ENCODE measurements at regions not wholly inside any gene's neighbourhood (a gene's known extent, or its start where the extent isn't known, plus 50 kb on each side); places are given as distances from the start of the nearest gene placed in this dataset.
A peak's percentile ranks its signal among the peaks of the same experiment; 100 is the strongest.

DNA sequence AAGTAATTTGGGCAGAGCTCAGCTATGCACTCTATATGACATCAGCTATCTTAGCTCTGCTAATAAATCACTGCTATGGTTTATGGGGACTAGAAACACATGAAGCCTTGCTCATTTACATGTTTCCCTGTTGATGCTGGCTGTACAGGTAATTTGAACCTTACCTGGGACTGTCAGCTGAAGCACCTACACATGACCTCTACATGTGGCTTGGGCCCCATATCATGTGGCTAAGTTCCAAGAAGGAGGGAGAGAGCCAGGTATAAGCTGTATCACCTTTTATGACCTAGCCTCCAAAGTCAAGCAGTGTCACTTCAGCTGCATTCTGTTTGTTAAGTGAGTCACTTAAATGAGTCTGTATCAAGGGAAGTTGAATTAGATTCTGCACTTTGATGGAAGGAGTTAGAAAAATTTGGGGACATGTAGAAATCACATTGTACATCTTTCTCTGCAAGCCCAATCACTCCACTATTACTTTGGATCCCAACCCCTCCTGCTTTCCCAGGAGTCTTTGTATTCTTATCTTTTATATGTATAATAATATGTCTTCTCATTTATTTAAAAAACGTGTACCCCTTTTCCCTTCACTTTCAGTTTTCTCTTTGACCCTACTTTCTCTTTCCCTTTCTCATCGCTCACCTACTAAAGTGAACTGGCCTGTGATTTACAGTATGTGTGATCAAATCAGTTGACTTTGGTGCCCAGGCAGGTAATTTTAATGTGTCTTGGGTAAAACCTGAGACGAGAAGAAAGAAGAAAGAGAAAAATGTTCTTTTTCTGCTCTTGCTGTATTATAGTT lies 53.4 kb upstream of the PRKACB start:
- DNase-seq (ENCODE audit: low read depth): no peak
- H3K4me3 ChIP-seq (ENCODE audit: low read depth, low read length): no peak overlapping the region
- TF ChIP-seq, protein P1, sequence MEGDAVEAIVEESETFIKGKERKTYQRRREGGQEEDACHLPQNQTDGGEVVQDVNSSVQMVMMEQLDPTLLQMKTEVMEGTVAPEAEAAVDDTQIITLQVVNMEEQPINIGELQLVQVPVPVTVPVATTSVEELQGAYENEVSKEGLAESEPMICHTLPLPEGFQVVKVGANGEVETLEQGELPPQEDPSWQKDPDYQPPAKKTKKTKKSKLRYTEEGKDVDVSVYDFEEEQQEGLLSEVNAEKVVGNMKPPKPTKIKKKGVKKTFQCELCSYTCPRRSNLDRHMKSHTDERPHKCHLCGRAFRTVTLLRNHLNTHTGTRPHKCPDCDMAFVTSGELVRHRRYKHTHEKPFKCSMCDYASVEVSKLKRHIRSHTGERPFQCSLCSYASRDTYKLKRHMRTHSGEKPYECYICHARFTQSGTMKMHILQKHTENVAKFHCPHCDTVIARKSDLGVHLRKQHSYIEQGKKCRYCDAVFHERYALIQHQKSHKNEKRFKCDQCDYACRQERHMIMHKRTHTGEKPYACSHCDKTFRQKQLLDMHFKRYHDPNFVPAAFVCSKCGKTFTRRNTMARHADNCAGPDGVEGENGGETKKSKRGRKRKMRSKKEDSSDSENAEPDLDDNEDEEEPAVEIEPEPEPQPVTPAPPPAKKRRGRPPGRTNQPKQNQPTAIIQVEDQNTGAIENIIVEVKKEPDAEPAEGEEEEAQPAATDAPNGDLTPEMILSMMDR (IDR thresholded peaks at IDR 0.05; ENCODE audit: insufficient read depth, low read depth, low read length): no peak

DNA sequence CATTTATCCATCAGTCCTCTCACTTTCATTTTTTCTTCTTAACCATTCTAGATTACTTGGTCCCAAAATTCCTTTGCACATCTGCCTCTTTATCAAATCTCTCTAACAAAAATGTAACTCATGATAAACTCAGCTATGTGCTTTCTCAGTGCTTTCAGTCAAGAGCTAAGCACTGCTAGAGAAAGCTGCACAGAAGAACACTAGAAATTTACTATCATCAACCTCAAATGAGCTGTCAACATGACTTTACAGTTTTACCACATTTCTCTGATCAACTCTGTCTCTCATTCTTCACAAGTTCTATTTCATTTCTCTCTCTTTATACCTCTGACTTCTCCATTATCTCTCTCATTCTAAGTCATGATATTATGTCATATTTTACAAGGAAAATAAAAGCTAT lies 54.2 kb upstream of the PRKACB start:
- TF ChIP-seq, protein P1 (IDR thresholded peaks at IDR 0.05; ENCODE audit: insufficient read depth, low read depth, low read length): no peak
- H3K4me3 ChIP-seq (ENCODE audit: low read depth, low read length): no peak overlapping the region
- no peak for DNase-seq (ENCODE audit: low read depth)

DNA sequence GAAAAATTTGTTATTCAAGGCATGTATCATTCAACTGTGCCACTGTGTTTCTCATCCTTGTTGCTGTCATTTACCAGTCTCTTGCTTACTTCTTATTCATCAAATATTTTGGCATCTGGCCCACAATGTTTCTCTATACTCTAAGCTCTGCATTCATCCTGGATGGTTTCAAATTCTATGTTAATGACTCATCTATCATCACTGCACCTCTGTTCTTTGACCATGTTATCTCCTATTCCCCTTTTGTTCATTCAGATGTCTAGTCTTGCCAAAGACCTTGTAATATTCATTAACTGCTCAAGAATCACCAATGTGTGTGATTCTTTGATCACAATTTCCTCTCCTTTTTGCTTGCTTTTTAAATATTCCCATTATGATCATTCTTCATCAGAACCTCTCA lies 54.6 kb upstream of the PRKACB start:
- H3K4me3 ChIP-seq (ENCODE audit: low read depth, low read length): no peak overlapping the region
- TF ChIP-seq, protein P1 (IDR thresholded peaks at IDR 0.05; ENCODE audit: insufficient read depth, low read depth, low read length): no peak
- DNase-seq (ENCODE audit: low read depth): no peak

DNA sequence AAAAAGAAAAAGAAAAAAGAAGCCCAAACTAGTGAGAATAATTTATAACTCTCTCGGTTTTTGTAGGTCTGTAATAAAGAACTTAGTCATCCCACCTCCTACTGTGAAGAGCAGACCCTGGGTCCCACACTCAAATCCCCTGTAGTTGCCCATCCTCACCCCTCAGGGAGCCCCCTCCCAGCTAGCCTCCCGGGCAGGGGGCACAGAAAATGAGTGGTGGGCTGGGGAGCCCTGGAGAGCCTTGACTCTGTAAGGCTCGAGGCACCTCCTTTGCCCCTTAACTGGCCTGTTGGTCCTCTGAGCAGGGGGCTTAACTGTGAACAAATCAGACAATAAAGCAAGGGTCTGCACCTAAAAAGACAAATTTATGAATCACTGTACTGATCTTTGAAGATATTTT lies 57.5 kb upstream of the PRKACB start:
- no peak overlapping the region for H3K4me3 ChIP-seq (ENCODE audit: low read depth, low read length)
- no peak for DNase-seq (ENCODE audit: low read depth)
- TF ChIP-seq, protein P1 (IDR thresholded peaks at IDR 0.05; ENCODE audit: insufficient read depth, low read depth, low read length): no peak

DNA sequence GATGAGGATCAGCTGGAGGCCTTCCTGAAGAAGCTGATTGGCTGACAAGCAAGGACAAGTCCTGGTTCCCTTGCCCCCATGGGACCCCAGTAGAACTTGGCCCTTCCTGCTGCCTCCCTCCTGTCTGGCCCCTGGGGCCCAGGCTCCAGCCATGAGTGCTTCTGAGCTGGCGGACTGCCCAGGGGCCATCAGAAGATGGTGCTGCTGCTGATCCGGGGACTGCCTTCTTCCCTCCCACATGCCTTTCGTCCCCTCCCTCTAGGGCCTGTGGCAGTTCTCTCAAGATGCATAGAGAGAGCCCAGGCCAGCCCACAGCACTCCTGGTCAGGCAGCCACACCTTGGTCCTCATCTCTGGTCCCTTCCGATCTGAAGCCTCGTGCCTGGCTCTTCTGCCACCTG lies 57.9 kb upstream of the PRKACB start:
- TF ChIP-seq, protein P1 (IDR thresholded peaks at IDR 0.05; ENCODE audit: insufficient read depth, low read depth, low read length): no peak
- no peak overlapping the region for H3K4me3 ChIP-seq (ENCODE audit: low read depth, low read length)
- no peak for DNase-seq (ENCODE audit: low read depth)

DNA sequence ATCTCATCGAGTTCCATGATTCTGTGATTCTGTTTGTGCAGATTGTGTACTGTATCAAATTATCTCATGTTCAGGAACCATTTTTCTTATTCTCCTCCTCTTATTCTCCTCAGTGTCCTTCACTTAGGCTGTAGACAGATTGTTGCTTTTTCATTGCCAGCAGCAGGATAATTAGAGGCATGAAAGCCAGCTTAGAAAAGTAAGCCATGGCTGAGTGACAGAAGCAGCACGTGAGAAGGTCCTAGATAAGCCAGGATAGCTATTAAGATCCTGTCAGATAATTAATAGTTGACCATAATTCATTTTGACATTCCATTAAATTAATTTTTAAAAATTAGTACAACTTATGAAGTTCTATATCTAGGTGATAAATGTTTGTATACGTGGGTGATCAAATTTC lies 60.8 kb upstream of the PRKACB start:
- H3K4me3 ChIP-seq (ENCODE audit: low read depth, low read length): no peak overlapping the region
- TF ChIP-seq, protein P1 (IDR thresholded peaks at IDR 0.05; ENCODE audit: insufficient read depth, low read depth, low read length): no peak
- no peak for DNase-seq (ENCODE audit: low read depth)

DNA sequence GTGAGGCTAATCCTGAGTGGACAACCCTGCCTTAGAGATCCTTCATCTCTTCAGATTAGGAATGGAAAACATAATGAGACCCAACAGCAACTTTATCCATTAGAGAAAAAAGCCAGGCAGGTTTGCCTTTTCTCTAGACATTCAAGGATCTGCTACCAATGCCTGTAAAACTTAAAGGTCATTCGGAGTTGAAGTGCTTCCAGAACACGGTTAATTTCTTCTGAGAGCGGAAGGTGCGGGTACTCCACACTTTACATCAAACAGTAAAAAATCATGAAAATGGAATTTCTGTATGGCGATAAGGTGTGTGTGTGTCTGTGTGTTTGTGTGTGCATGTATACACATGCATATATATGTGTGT lies 65.2 kb upstream of the PRKACB start:
- DNase-seq (ENCODE audit: low read depth): no peak
- TF ChIP-seq, protein P1 (IDR thresholded peaks at IDR 0.05; ENCODE audit: insufficient read depth, low read depth, low read length): no peak
- H3K4me3 ChIP-seq (ENCODE audit: low read depth, low read length): peak overlapping the region; percentile 90

Data from fibroblast of villous mesenchyme (primary cell).